ENCODE measurements at regions not wholly inside any gene's neighbourhood (a gene's known extent, or its start where the extent isn't known, plus 50 kb on each side); places are given as distances from the start of the nearest gene placed in this dataset.
A peak's percentile ranks its signal among the peaks of the same experiment; 100 is the strongest.

DNA sequence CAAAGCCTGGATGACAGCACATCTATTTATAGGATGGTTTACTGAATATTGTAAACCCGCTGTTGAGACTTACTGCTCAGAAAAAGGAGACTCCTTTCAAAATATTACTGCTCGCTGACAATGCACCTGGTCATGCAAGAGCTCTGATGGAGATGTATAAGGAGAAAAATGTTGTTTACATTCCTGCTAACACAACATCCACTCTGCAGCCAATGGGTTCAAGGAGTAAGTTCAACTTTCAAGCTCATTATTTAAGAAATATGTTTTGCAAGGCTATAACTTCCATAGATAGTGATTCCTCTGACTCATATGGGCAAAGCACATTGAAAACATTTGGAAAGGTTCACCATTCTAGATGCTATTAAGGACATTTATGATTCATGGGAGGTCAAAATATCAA lies 201.7 kb downstream of the SNAPC1 start:
- no peak for DNase-seq (ENCODE audit: low spot score)
- TF ChIP-seq, protein P1, sequence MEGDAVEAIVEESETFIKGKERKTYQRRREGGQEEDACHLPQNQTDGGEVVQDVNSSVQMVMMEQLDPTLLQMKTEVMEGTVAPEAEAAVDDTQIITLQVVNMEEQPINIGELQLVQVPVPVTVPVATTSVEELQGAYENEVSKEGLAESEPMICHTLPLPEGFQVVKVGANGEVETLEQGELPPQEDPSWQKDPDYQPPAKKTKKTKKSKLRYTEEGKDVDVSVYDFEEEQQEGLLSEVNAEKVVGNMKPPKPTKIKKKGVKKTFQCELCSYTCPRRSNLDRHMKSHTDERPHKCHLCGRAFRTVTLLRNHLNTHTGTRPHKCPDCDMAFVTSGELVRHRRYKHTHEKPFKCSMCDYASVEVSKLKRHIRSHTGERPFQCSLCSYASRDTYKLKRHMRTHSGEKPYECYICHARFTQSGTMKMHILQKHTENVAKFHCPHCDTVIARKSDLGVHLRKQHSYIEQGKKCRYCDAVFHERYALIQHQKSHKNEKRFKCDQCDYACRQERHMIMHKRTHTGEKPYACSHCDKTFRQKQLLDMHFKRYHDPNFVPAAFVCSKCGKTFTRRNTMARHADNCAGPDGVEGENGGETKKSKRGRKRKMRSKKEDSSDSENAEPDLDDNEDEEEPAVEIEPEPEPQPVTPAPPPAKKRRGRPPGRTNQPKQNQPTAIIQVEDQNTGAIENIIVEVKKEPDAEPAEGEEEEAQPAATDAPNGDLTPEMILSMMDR (IDR thresholded peaks at IDR 0.05): no peak
- Mint-ChIP-seq H3K4me3 (ENCODE audit: unreplicated experiment) (no peak overlapping the region), H3K27ac (ENCODE audit: unreplicated experiment) (no peak overlapping the region), H3K27me3 (ENCODE audit: low read depth) (no peaks in the 10 kb centered on the region), H3K9me3 (ENCODE audit: low read depth) (peaks cover 31% of the 10 kb centered on the region), H3K36me3 (ENCODE audit: low read depth) (peaks cover 29% of the 10 kb centered on the region), H3K4me1 (ENCODE audit: low read depth) (peaks cover 48% of the 10 kb centered on the region)

DNA sequence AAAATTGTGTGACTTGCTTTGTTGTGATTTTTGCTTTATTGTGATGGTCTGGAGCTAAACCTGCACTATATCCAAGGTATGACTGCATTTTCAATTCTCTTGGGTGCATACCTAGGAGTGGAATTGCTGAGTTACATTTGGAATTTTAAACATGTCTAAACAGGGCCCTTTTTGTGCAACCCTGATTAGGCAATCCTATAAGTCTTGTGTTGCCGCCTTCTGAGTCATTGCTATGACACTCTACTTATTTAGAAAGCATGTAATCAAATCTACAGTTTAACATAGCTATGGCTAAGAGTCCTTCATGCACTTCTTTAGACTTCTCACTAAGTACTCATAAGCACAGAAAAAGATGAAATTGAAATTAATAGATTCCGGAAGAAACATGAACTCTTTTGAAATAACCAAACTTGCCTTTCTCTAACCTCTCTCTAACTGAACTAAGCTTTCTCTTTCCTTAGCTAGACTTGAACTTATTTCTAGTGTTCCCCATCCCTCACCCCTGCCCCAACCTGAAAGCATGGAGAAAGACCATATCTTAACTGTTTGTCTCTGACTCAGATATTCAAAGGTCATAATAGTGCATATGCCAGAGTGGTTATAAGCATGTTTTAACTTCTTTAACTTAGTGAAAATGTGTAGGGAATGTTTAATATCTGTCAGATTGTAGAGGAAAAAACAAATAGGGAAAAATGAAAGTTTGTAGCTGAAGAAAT lies 203.0 kb downstream of the SNAPC1 start:
- TF ChIP-seq, protein P1 (IDR thresholded peaks at IDR 0.05): no peak
- Mint-ChIP-seq H3K9me3 (ENCODE audit: low read depth) (peaks cover 30% of the 10 kb centered on the region), H3K27me3 (ENCODE audit: low read depth) (no peaks in the 10 kb centered on the region), H3K4me1 (ENCODE audit: low read depth) (peaks cover 55% of the 10 kb centered on the region), H3K36me3 (ENCODE audit: low read depth) (peaks cover 27% of the 10 kb centered on the region), H3K4me3 (ENCODE audit: unreplicated experiment) (no peak overlapping the region), H3K27ac (ENCODE audit: unreplicated experiment) (peak overlapping the region; percentile 88)
- DNase-seq (ENCODE audit: low spot score): no peak

DNA sequence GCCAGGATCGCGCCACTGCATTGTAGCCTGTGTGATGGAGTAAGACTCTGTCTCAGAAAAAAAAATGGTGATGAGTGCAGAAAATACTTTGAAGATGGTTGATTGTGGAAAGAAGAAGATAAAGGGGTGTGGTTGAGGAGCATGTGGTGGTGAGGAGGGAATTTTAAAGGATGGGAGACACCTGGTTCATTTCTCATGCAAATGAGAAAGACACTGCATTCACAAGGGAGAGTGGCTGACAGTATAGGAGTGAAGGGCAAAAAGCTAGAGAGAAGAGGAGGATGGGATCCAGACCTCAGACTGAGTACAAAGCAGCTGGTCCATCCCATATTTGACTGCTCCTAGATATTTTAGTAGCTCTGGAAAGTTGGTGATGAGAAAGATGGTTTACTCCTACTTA lies 206.0 kb downstream of the SNAPC1 start:
- Mint-ChIP-seq H3K9me3 (ENCODE audit: low read depth) (peaks cover 13% of the 10 kb centered on the region), H3K27me3 (ENCODE audit: low read depth) (no peaks in the 10 kb centered on the region), H3K4me3 (ENCODE audit: unreplicated experiment) (no peak overlapping the region), H3K36me3 (ENCODE audit: low read depth) (peaks cover 17% of the 10 kb centered on the region), H3K4me1 (ENCODE audit: low read depth) (peaks cover 66% of the 10 kb centered on the region), H3K27ac (ENCODE audit: unreplicated experiment) (no peak overlapping the region)
- TF ChIP-seq, protein P1 (IDR thresholded peaks at IDR 0.05): no peak
- DNase-seq (ENCODE audit: low spot score): no peak

DNA sequence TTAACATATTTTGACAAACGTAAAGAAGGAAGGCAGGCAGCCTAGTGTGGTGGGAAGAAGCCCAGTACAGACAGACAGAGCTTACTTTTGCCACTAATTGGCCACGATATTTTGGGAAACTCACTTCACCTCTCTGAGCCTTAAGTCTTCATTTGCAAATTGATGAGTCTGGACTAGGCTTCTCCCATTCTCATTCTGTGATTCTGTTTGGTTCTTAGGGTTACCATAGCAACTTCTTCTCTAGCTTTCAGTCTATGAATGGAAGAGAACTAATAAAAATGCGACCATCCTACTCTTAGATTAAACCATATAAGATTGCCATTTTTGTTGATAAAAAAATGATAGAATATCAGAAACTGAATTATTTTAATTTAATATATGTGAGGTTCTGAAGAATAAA lies 210.5 kb downstream of the SNAPC1 start:
- peak overlapping the region; percentile 25 for H3K27ac Mint-ChIP-seq (ENCODE audit: unreplicated experiment)
- TF ChIP-seq, protein P1 (IDR thresholded peaks at IDR 0.05): no peak
- H3K4me1 Mint-ChIP-seq (ENCODE audit: low read depth): peaks cover 60% of the 10 kb centered on the region
- DNase-seq (ENCODE audit: low spot score): no peak
- no peak overlapping the region for H3K4me3 Mint-ChIP-seq (ENCODE audit: unreplicated experiment)
- H3K36me3 Mint-ChIP-seq (ENCODE audit: low read depth): peaks cover 25% of the 10 kb centered on the region
- peaks cover 4% of the 10 kb centered on the region for H3K9me3 Mint-ChIP-seq (ENCODE audit: low read depth)
- H3K27me3 Mint-ChIP-seq (ENCODE audit: low read depth): no peaks in the 10 kb centered on the region

DNA sequence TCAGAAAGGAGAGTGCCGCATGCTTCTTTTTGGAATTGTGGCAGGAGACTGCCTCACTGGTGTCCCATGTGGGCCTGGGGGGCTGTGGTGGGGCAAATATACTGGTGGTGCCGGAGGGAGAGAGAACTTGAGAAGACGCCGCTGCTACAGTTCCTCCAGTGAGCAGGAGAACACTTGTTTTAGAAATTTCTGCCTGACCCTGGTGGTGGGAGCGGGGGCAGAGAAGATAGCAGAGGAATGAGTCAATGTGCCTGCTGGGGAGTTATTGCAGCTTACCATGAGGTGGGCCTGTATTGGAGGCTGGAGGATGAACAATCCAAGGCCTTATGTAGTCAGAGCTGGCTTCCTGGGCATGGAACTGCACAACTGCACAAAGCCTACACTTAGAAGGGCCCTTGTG lies 211.8 kb downstream of the SNAPC1 start:
- no peak for DNase-seq (ENCODE audit: low spot score)
- H3K4me1 Mint-ChIP-seq (ENCODE audit: low read depth): peaks cover 51% of the 10 kb centered on the region
- H3K9me3 Mint-ChIP-seq (ENCODE audit: low read depth): peaks cover 4% of the 10 kb centered on the region
- no peak overlapping the region for H3K4me3 Mint-ChIP-seq (ENCODE audit: unreplicated experiment)
- peak overlapping the region; percentile 67 for H3K27ac Mint-ChIP-seq (ENCODE audit: unreplicated experiment)
- H3K36me3 Mint-ChIP-seq (ENCODE audit: low read depth): peaks cover 27% of the 10 kb centered on the region
- no peaks in the 10 kb centered on the region for H3K27me3 Mint-ChIP-seq (ENCODE audit: low read depth)
- TF ChIP-seq, protein P1 (IDR thresholded peaks at IDR 0.05): no peak

Measured in chondrocyte (in vitro differentiated cells).